IMR-90 (cell line): ENCODE measurements at regions not wholly inside any gene's neighbourhood (a gene's known extent, or its start where the extent isn't known, plus 50 kb on each side); places are given as distances from the start of the nearest gene placed in this dataset.

Experiments used
- BHLHE40 ChIP-seq: fragments of 150-350 bp; IDR thresholded peaks from 2 replicates; pipeline ENCODE4 v1.6.1; 2016; ENCODE audit warnings: mild to moderate bottlenecking, low read depth, low read length
- CEBPB ChIP-seq: IDR thresholded peaks from 2 replicates; pipeline ENCODE4 v1.6.1; 2012; ENCODE audit warnings: low read depth, low read length, improper control_type of control experiment
- CTCF ChIP-seq: conservative IDR thresholded peaks from 2 replicates; pipeline ENCODE4 v1.5.1; 2012; ENCODE audit warnings: mild to moderate bottlenecking, low read depth, low read length, improper control_type of control experiment
- ELK1 ChIP-seq: fragments of 150-350 bp; IDR thresholded peaks from 2 replicates; pipeline ENCODE4 v1.6.1; 2016; ENCODE audit warnings: low read depth, mild to moderate bottlenecking, low read length, moderate library complexity, borderline replicate concordance
- FOS ChIP-seq: fragments of 150-350 bp; IDR thresholded peaks from 2 replicates; pipeline ENCODE4 v1.6.1; 2016; ENCODE audit warnings: low read depth, low read length
- MAFK ChIP-seq: IDR thresholded peaks from 2 replicates; pipeline ENCODE4 v1.6.1; 2012; ENCODE audit warnings: low read depth, low read length, improper control_type of control experiment
- MXI1 ChIP-seq: IDR thresholded peaks from 2 replicates; pipeline ENCODE4 v1.6.1; 2012; ENCODE audit warnings: low read depth, mild to moderate bottlenecking, low read length, moderate library complexity, borderline replicate concordance
- NFE2L2 ChIP-seq: fragments of 150-350 bp; IDR thresholded peaks from 2 replicates; pipeline ENCODE4 v1.6.1; 2016; ENCODE audit warnings: low read depth, mild to moderate bottlenecking, low read length
- POLR2A ChIP-seq: IDR thresholded peaks from 2 replicates; pipeline ENCODE4 v1.6.1; 2012; ENCODE audit warnings: mild to moderate bottlenecking, low read depth, low read length
- RAD21 ChIP-seq: IDR thresholded peaks from 2 replicates; pipeline ENCODE4 v1.6.1; 2012; ENCODE audit warnings: low read length, improper control_type of control experiment
- RCOR1 ChIP-seq: IDR thresholded peaks from 2 replicates; pipeline ENCODE4 v1.6.1; 2012; ENCODE audit warnings: mild to moderate bottlenecking, low read length, improper control_type of control experiment; ENCODE audit not compliant: insufficient replicate concordance
- RFX5 ChIP-seq: IDR thresholded peaks from 2 replicates; pipeline ENCODE4 v1.8.0; 2012; ENCODE audit warnings: low read depth, mild to moderate bottlenecking, low read length, moderate library complexity
- USF2 ChIP-seq: fragments of 150-350 bp; IDR thresholded peaks from 2 replicates; pipeline ENCODE4 v1.6.1; 2017; ENCODE audit warnings: mild to moderate bottlenecking, antibody characterized with exemption, low read length, low read depth

GRCh38 chr3:178404961-178405360, 131.3 kb upstream of the KCNMB2 start:
- no peak for TF ChIP-seq CTCF
- TF ChIP-seq MXI1, result no peak
- TF ChIP-seq BHLHE40, result no peak
- TF ChIP-seq CEBPB, result no peak
- TF ChIP-seq RAD21, result no peak
- TF ChIP-seq NFE2L2, result no peak
- no peak for TF ChIP-seq POLR2A
- no peak for TF ChIP-seq RCOR1
- TF ChIP-seq FOS, result no peak
- no peak for TF ChIP-seq USF2
- TF ChIP-seq ELK1, result no peak
- TF ChIP-seq RFX5, result no peak
- no peak for TF ChIP-seq MAFK
